Liver (tissue), 8 donors: ENCODE measurements at regions not wholly inside any gene's neighbourhood (a gene's known extent, or its start where the extent isn't known, plus 50 kb on each side); places are given as distances from the start of the nearest gene placed in this dataset.

Experiments used
- DNase-seq: peaks from one replicate; pipeline ENCODE4 v3.0.0-alpha.2; 2017; ENCODE audit warnings: low spot score
- H3K27ac ChIP-seq, 2 donors: one replicate each; pipeline ENCODE4 v1.7.0; 2013; ENCODE audit warnings: inconsistent platforms in 2 of 2, low read length in 2 of 2, control low read depth in 1 of 2, low read depth in 1 of 2, mild to moderate bottlenecking in 1 of 2
- H3K27me3 ChIP-seq, 4 donors: one replicate each; pipeline versions ENCODE4 v1.6.1 to v1.7.0; 2013; ENCODE audit warnings: low read length in 3 of 4, inconsistent platforms in 1 of 4, mild to moderate bottlenecking in 1 of 4, moderate library complexity in 1 of 4; ENCODE audit not compliant: control insufficient read depth in 4 of 4, insufficient read depth in 4 of 4
- H3K36me3 ChIP-seq, 4 donors: one replicate each; pipeline versions ENCODE4 v1.6.1 to v1.7.0; 2013; ENCODE audit warnings: low read length in 3 of 4, mild to moderate bottlenecking in 3 of 4, low read depth in 1 of 4, moderate library complexity in 1 of 4; ENCODE audit not compliant: control insufficient read depth in 4 of 4, insufficient read depth in 3 of 4
- H3K4me1 ChIP-seq, 4 donors: one replicate each; pipeline versions ENCODE4 v1.6.1 to v1.7.0; 2013; ENCODE audit warnings: low read length in 3 of 4, mild to moderate bottlenecking in 3 of 4, moderate library complexity in 1 of 4; ENCODE audit not compliant: control insufficient read depth in 4 of 4, insufficient read depth in 4 of 4
- H3K4me3 ChIP-seq, 3 donors: one replicate each; pipeline versions ENCODE4 v1.6.1 to v1.7.0; 2013; ENCODE audit warnings: low read length in 3 of 3, control low read depth in 1 of 3, low read depth in 1 of 3, mild to moderate bottlenecking in 1 of 3
- H3K9ac ChIP-seq, 2 donors: one replicate each; pipeline ENCODE4 v1.7.0; 2013; ENCODE audit warnings: low read length in 2 of 2, mild to moderate bottlenecking in 2 of 2, moderate library complexity in 2 of 2, control low read depth in 1 of 2, low read depth in 1 of 2
- H3K9me3 ChIP-seq, 4 donors: one replicate each; pipeline versions ENCODE4 v1.6.1 to v1.7.0; 2013; ENCODE audit warnings: low read length in 3 of 4; ENCODE audit not compliant: control insufficient read depth in 4 of 4
- CTCF ChIP-seq: fragments of 150-350 bp; IDR thresholded peaks from 2 replicates; pipeline ENCODE4 v1.5.1; 2017; ENCODE audit warnings: improper control_type of control experiment, low read depth, low read length; ENCODE audit not compliant: missing input control
- EGR1 ChIP-seq, 2 donors: IDR thresholded peaks; 2 replicates each; pipeline ENCODE4 v1.6.1; 2016 to 2018; ENCODE audit warnings: antibody characterized with exemption in 2 of 2, low read depth in 2 of 2
- FOXA1 ChIP-seq: IDR thresholded peaks from 2 replicates; pipeline ENCODE4 v1.6.1; 2016; ENCODE audit warnings: antibody characterized with exemption
- FOXA2 ChIP-seq: IDR thresholded peaks from 2 replicates; pipeline ENCODE4 v1.6.1; 2016; ENCODE audit warnings: antibody characterized with exemption
- GABPA ChIP-seq, 2 donors: IDR thresholded peaks in 1 of 2; conservative IDR thresholded peaks in 1 of 2; 2 replicates each; pipeline ENCODE4 v1.6.1; 2016; ENCODE audit warnings: antibody characterized with exemption in 2 of 2, mild to moderate bottlenecking in 1 of 2, moderate library complexity in 1 of 2
- HNF4A ChIP-seq, 2 donors: conservative IDR thresholded peaks; 2 replicates each; pipeline ENCODE4 v1.6.1; 2016; ENCODE audit warnings: antibody characterized with exemption in 2 of 2, mild to moderate bottlenecking in 2 of 2
- HNF4G ChIP-seq: IDR thresholded peaks from 2 replicates; pipeline ENCODE4 v1.6.1; 2016; ENCODE audit warnings: antibody characterized with exemption
- JUND ChIP-seq, 2 donors: IDR thresholded peaks; 2 replicates each; pipeline ENCODE4 v1.6.1; 2016; ENCODE audit warnings: antibody characterized with exemption in 2 of 2
- NR2F2 ChIP-seq: IDR thresholded peaks from 2 replicates; pipeline ENCODE4 v1.6.1; 2016; ENCODE audit warnings: antibody characterized with exemption
- RAD21 ChIP-seq, 2 donors: IDR thresholded peaks; 2 replicates each; pipeline ENCODE4 v1.6.1; 2016; ENCODE audit warnings: antibody characterized with exemption in 2 of 2, mild to moderate bottlenecking in 2 of 2
- REST ChIP-seq: IDR thresholded peaks from 2 replicates; pipeline ENCODE4 v1.6.1; 2016; ENCODE audit warnings: antibody characterized with exemption, mild to moderate bottlenecking
- RXRA ChIP-seq, 2 donors: IDR thresholded peaks; 2 replicates each; pipeline ENCODE4 v1.6.1; 2017 to 2018; ENCODE audit warnings: antibody characterized with exemption in 2 of 2, mild to moderate bottlenecking in 1 of 2
- SP1 ChIP-seq: IDR thresholded peaks from 2 replicates; pipeline ENCODE4 v1.6.1; 2018; ENCODE audit warnings: antibody characterized with exemption, mild to moderate bottlenecking
- TAF1 ChIP-seq: conservative IDR thresholded peaks from 2 replicates; pipeline ENCODE4 v1.6.1; 2016; ENCODE audit warnings: antibody characterized with exemption, mild to moderate bottlenecking
- YY1 ChIP-seq: IDR thresholded peaks from 2 replicates; pipeline ENCODE4 v1.6.1; 2016; ENCODE audit warnings: antibody characterized with exemption, mild to moderate bottlenecking
- ZBTB33 ChIP-seq: IDR thresholded peaks from 2 replicates; pipeline ENCODE4 v1.6.1; 2016; ENCODE audit warnings: antibody characterized with exemption
- WGBS: extraction: QIAGEN DNeasy Blood & Tissue Kit; methylation state at CpG from one replicate; pipeline ENCODE4 v1.1.7; 2013; 5-methylcytosine and 5-hydroxymethylcytosine counted together
- TF ChIP-seq, protein P1 (sequence below): IDR thresholded peaks from 2 replicates; pipeline ENCODE4 v1.6.1; 2016; ENCODE audit warnings: antibody characterized with exemption
- TF ChIP-seq, protein P2 (sequence below): IDR thresholded peaks from 2 replicates; pipeline ENCODE4 v1.6.1; 2016; ENCODE audit warnings: antibody characterized with exemption
- donor health status: healthy.
- donor health status: healthy.
- donor health status: healthy.
- donor health status: healthy.
- donor health status: healthy.

GRCh38 chr2:71951083-71951468, 196.6 kb downstream of the CYP26B1 start:
- no peak overlapping the region for H3K4me3 ChIP-seq
- no peaks in the 10 kb centered on the region for H3K27me3 ChIP-seq
- no peak for DNase-seq
- TF ChIP-seq YY1 (no peak), HNF4G (no peak), EGR1 (IDR thresholded peaks at IDR 0.05; ENCODE audit: low read depth in 2 of 2) (no peak), JUND (IDR thresholded peaks at IDR 0.05) (no peak), RAD21 (IDR thresholded peaks at IDR 0.05) (no peak), FOXA1 (no peak), RXRA (IDR thresholded peaks at IDR 0.05) (no peak), SP1 (no peak), FOXA2 (no peak), TAF1 (no peak), HNF4A (conservative IDR thresholded peaks at IDR 0.05) (no peak), ZBTB33 (no peak), CTCF (no peak), REST (no peak), GABPA (IDR thresholded peaks at IDR 0.05 in 1 of 2, conservative IDR thresholded peaks at IDR 0.05 in 1 of 2) (no peak), NR2F2 (no peak)
- TF ChIP-seq, protein P1, sequence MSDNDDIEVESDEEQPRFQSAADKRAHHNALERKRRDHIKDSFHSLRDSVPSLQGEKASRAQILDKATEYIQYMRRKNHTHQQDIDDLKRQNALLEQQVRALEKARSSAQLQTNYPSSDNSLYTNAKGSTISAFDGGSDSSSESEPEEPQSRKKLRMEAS, result no peak
- TF ChIP-seq, protein P2, sequence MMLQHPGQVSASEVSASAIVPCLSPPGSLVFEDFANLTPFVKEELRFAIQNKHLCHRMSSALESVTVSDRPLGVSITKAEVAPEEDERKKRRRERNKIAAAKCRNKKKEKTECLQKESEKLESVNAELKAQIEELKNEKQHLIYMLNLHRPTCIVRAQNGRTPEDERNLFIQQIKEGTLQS, result no peak
- no peak overlapping the region for H3K9ac ChIP-seq
- H3K27ac ChIP-seq, result no peak overlapping the region
- no peaks in the 10 kb centered on the region for H3K36me3 ChIP-seq
- peaks cover 0 to under 1% (median 0%) of the 10 kb centered on the region in 4 donors for H3K9me3 ChIP-seq
- 88% methylated on average over 2 of the region's 2 CpGs for WGBS
- H3K4me1 ChIP-seq, result peaks cover 0 to 6% (median 5%) of the 10 kb centered on the region in 4 donors
